ENCODE measurements at regions not wholly inside any gene's neighbourhood (a gene's known extent, or its start where the extent isn't known, plus 50 kb on each side); places are given as distances from the start of the nearest gene placed in this dataset.

DNA sequence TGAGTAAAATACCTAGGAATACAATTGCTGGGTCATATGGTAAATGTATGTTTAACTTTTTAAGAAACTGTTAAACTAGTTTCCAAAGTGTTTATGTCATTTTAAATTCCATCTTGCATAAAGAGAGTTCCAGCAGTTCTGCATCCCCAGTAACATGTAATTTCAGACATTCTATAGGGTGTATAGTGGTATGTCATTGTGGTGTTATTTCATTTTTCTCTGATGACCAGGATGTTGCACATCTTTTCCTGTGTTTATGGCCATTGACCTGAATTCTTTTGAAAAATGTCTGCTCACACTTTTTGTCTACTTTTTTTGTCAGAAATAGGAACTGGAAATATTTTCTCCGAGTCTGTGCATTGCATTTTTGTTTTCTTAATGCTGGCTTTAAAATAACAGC lies 128.9 kb downstream of the TMEM200A start:
- no peak overlapping the region for H3K4me3 Mint-ChIP-seq
- Histone ChIP-seq H4K20me1 (ENCODE audit: low read depth) (no peaks in the 10 kb centered on the region), H3K36me3 (no peaks in the 10 kb centered on the region), H3F3A (ENCODE audit: low read depth) (no peaks in the 10 kb centered on the region), H3K9ac (no peak overlapping the region), H3K4me3 (no peak overlapping the region), H3K27me3 (no peaks in the 10 kb centered on the region), H3K27ac (no peak overlapping the region), H3K9me3 (ENCODE audit: low read depth) (no peaks in the 10 kb centered on the region), H2AFZ (replicated peaks) (no peak overlapping the region), H3K4me2 (no peak overlapping the region), H3K79me2 (ENCODE audit: low read depth) (no peaks in the 10 kb centered on the region), H3K4me1 (no peaks in the 10 kb centered on the region)
- no peak for DNase-seq (ENCODE audit: low spot score)
- H3K36me3 Mint-ChIP-seq: no peaks in the 10 kb centered on the region
- TF ChIP-seq EZH2phosphoT487 (IDR thresholded peaks at IDR 0.05): no peak
- TF ChIP-seq, protein P1, sequence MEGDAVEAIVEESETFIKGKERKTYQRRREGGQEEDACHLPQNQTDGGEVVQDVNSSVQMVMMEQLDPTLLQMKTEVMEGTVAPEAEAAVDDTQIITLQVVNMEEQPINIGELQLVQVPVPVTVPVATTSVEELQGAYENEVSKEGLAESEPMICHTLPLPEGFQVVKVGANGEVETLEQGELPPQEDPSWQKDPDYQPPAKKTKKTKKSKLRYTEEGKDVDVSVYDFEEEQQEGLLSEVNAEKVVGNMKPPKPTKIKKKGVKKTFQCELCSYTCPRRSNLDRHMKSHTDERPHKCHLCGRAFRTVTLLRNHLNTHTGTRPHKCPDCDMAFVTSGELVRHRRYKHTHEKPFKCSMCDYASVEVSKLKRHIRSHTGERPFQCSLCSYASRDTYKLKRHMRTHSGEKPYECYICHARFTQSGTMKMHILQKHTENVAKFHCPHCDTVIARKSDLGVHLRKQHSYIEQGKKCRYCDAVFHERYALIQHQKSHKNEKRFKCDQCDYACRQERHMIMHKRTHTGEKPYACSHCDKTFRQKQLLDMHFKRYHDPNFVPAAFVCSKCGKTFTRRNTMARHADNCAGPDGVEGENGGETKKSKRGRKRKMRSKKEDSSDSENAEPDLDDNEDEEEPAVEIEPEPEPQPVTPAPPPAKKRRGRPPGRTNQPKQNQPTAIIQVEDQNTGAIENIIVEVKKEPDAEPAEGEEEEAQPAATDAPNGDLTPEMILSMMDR (IDR thresholded peaks at IDR 0.05): no peak
- TF ChIP-seq EZH2 (IDR thresholded peaks at IDR 0.05): no peak
- H3K27ac Mint-ChIP-seq: no peak overlapping the region
- peaks cover 2% of the 10 kb centered on the region for H3K9me3 Mint-ChIP-seq
- H3K27me3 Mint-ChIP-seq (ENCODE audit: insufficient read depth, low read depth): peaks cover 2% of the 10 kb centered on the region
- no peaks in the 10 kb centered on the region for H3K4me1 Mint-ChIP-seq

DNA sequence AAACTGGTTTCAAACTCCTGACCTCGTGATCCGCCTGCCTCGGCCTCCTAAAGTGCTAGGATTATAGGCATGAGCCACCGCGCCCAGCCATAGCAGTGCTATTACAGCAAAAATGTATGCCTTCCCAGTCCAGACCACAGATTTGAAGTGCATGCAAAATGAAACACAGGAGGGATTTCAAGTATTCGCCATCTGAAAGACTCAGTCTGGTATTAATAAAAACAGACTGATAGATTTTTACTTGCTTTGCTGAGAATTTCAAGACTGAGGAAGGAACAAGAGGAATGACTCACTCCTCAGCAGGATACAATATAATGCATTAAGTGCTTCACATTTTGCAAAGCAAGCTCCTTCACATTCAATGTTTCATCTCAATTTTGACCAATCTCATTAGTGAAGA lies 134.9 kb downstream of the TMEM200A start:
- no peaks in the 10 kb centered on the region for H3K9me3 Mint-ChIP-seq
- no peak overlapping the region for H3K27ac Mint-ChIP-seq
- Histone ChIP-seq H4K20me1 (ENCODE audit: low read depth) (no peaks in the 10 kb centered on the region), H3K27ac (no peak overlapping the region), H3K9ac (no peak overlapping the region), H3K79me2 (ENCODE audit: low read depth) (no peaks in the 10 kb centered on the region), H2AFZ (replicated peaks) (no peak overlapping the region), H3K4me3 (no peak overlapping the region), H3K4me2 (no peak overlapping the region), H3K27me3 (no peaks in the 10 kb centered on the region), H3K9me3 (ENCODE audit: low read depth) (no peaks in the 10 kb centered on the region), H3K4me1 (no peaks in the 10 kb centered on the region), H3K36me3 (no peaks in the 10 kb centered on the region), H3F3A (ENCODE audit: low read depth) (no peaks in the 10 kb centered on the region)
- no peak overlapping the region for H3K4me3 Mint-ChIP-seq
- no peaks in the 10 kb centered on the region for H3K27me3 Mint-ChIP-seq (ENCODE audit: insufficient read depth, low read depth)
- no peak for DNase-seq (ENCODE audit: low spot score)
- TF ChIP-seq EZH2phosphoT487 (IDR thresholded peaks at IDR 0.05) (no peak), EZH2 (IDR thresholded peaks at IDR 0.05) (no peak)
- TF ChIP-seq, protein P1 (IDR thresholded peaks at IDR 0.05): no peak
- no peaks in the 10 kb centered on the region for H3K36me3 Mint-ChIP-seq
- H3K4me1 Mint-ChIP-seq: peaks cover 7% of the 10 kb centered on the region

DNA sequence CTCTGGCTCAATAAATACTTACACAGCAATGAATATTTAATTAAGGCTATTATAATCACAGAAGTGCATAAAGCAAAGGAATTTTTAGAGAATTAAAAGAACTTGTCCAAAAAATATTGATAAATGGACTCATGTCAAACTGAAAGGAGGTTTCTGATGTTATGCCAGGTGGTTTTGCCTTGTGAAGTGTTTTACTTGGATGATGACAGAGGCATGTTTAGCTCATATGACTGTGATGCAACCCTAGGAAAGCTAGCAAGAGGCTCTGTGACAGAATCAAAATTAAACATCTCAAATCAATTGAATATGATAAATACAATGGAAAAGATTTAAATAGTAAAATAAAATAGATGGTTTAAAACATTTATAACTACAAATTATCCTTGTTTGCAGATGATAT lies 137.3 kb downstream of the TMEM200A start:
- no peak overlapping the region for H3K27ac Mint-ChIP-seq
- H3K4me1 Mint-ChIP-seq: peaks cover 7% of the 10 kb centered on the region
- DNase-seq (ENCODE audit: low spot score): no peak
- Histone ChIP-seq H3K4me2 (no peak overlapping the region), H3K27me3 (no peaks in the 10 kb centered on the region), H3K36me3 (no peaks in the 10 kb centered on the region), H4K20me1 (ENCODE audit: low read depth) (no peaks in the 10 kb centered on the region), H3K79me2 (ENCODE audit: low read depth) (no peaks in the 10 kb centered on the region), H3K27ac (no peak overlapping the region), H3F3A (ENCODE audit: low read depth) (no peaks in the 10 kb centered on the region), H2AFZ (replicated peaks) (no peak overlapping the region), H3K4me1 (no peaks in the 10 kb centered on the region), H3K9ac (no peak overlapping the region), H3K4me3 (no peak overlapping the region), H3K9me3 (ENCODE audit: low read depth) (no peaks in the 10 kb centered on the region)
- TF ChIP-seq, protein P1 (IDR thresholded peaks at IDR 0.05): no peak
- no peak for TF ChIP-seq EZH2phosphoT487 (IDR thresholded peaks at IDR 0.05)
- no peak for TF ChIP-seq EZH2 (IDR thresholded peaks at IDR 0.05)
- no peak overlapping the region for H3K4me3 Mint-ChIP-seq
- no peaks in the 10 kb centered on the region for H3K27me3 Mint-ChIP-seq (ENCODE audit: insufficient read depth, low read depth)
- no peaks in the 10 kb centered on the region for H3K9me3 Mint-ChIP-seq
- H3K36me3 Mint-ChIP-seq: no peaks in the 10 kb centered on the region
